NB4 (cell line): ENCODE measurements at regions not wholly inside any gene's neighbourhood (a gene's known extent, or its start where the extent isn't known, plus 50 kb on each side); places are given as distances from the start of the nearest gene placed in this dataset.

ENCODE experiments used
- DNase-seq: peaks from one replicate; pipeline ENCODE4 v3.0.0; 2010; ENCODE audit warnings: low read depth
- H3K4me3 ChIP-seq: one replicate; pipeline ENCODE4 v1.5.1; 2011; ENCODE audit warnings: mild to moderate bottlenecking, low read depth, low read length, moderate library complexity
- CTCF ChIP-seq: IDR thresholded peaks from one replicate; pipeline ENCODE4 v1.5.1; 2012; ENCODE audit warnings: low read depth, low read length
- MAX ChIP-seq: IDR thresholded peaks from 2 replicates; pipeline ENCODE4 v1.6.1; 2011; ENCODE audit warnings: low read depth, low read length
- MYC ChIP-seq: IDR thresholded peaks from 2 replicates; pipeline ENCODE4 v1.6.1; 2011; ENCODE audit warnings: low read depth, low read length
- POLR2A ChIP-seq: IDR thresholded peaks from 2 replicates; pipeline ENCODE4 v1.6.1; 2011; ENCODE audit warnings: mild to moderate bottlenecking; ENCODE audit not compliant: insufficient read length; ENCODE audit errors: extremely low read depth

- H3K4me3 ChIP-seq = no peak overlapping the region
- DNase-seq = no peak
- no peak for TF ChIP-seq MAX
- no peak for TF ChIP-seq POLR2A
- TF ChIP-seq CTCF = no peak
- TF ChIP-seq MYC = no peak
Measured at GRCh38 chr12:78703820-78704525, 160.6 kb upstream of the SYT1 start.

GRCh38 chr12:78711954-78712353 is 152.6 kb upstream of the SYT1 start:
- TF ChIP-seq MYC = no peak
- no peak for TF ChIP-seq MAX
- no peak for TF ChIP-seq POLR2A
- TF ChIP-seq CTCF = no peak
- H3K4me3 ChIP-seq = no peak overlapping the region
- DNase-seq = no peak

GRCh38 chr12:78712834-78713481 is 151.6 kb upstream of the SYT1 start:
- no peak for DNase-seq
- no peak overlapping the region for H3K4me3 ChIP-seq
- TF ChIP-seq POLR2A (no peak), MYC (no peak), CTCF (no peak), MAX (no peak)

GRCh38 chr12:78719721-78720120 is 144.9 kb upstream of the SYT1 start:
- DNase-seq = no peak
- TF ChIP-seq POLR2A = no peak
- no peak for TF ChIP-seq MYC
- no peak for TF ChIP-seq MAX
- no peak for TF ChIP-seq CTCF
- H3K4me3 ChIP-seq = no peak overlapping the region

- TF ChIP-seq MAX (no peak), MYC (no peak), POLR2A (no peak), CTCF (no peak)
- no peak overlapping the region for H3K4me3 ChIP-seq
- no peak for DNase-seq
Measured at GRCh38 chr12:78721906-78722305, 142.7 kb upstream of the SYT1 start.
